ENCODE measurements at regions not wholly inside any gene's neighbourhood (a gene's known extent, or its start where the extent isn't known, plus 50 kb on each side); places are given as distances from the start of the nearest gene placed in this dataset.
A peak's percentile ranks its signal among the peaks of the same experiment; 100 is the strongest.
"Not testable (repeated sequence)": the region's sequence is repeated elsewhere in the genome, so short reads cannot be mapped to it uniquely, and the experiment has no call there.

DNA sequence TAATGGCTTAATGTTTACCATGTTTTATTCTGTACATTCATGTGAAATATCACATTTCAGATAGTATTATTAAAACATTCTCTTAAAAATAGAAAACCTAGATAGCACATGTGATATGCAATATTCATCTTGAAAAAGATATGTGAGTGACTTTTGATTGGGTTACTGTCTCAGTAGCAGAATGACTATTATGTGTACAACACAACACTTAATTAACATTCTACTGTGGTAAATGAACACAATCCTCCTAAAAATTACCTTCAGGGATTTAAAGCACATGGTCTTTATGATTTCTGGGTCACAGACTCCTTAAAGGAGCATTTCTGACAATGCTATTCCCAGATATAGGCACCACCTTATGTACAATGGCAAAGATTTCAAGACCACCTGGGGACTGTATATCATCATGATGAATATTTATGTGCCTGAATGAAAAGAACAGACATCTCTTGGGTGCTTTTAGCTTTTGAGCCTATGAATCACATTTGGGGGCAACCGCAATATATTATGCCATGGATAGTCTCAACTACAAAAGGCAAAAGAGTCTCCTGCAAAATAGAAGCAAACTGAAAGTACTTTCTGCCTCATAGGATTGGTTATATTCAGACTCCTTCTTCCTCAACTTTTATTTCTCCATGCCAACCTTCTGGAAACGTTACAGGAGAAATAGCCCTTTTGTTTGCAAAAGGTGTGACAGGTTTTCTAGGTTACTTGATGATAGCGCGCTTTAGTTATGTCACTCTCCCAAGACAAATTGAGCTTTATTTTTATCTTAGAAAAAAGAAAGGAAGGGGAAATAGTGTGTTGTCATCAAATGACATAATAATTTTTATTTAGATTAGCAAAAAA, 259.0 kb downstream of the CALCRL start (continued):
- no peak for TF ChIP-seq PPARA (CRISPR knock-in tag; IDR thresholded peaks at IDR 0.05; ENCODE audit: borderline replicate concordance)
- no peak for TF ChIP-seq SNAI2 (CRISPR knock-in tag; IDR thresholded peaks at IDR 0.05)
- no peak for TF ChIP-seq ARNTL (CRISPR knock-in tag; IDR thresholded peaks at IDR 0.05; ENCODE audit: borderline replicate concordance, low read depth)
- no peak for TF ChIP-seq ZC3H10 (CRISPR knock-in tag; IDR thresholded peaks at IDR 0.05)

DNA sequence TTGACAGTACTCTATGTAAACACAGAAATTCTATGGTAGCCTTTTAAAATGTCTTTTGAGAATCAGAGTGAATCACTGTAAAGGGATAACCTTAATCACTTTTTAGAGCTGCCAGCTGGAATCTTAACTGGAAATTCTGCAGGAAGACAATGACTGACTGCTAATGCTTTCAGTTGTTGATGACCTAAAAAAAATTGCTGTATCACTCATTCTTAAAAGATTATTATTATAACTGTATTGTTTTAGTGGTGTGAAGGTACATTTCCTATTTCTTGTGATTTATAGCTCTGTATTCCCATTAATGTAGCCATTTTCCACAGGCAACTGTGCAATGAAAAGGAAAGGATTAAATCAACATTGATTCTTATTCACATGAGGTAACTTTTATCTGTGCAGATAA, 260.5 kb downstream of the CALCRL start:
- peak; percentile 14 for TF ChIP-seq ISL1 (CRISPR knock-in tag; IDR thresholded peaks at IDR 0.05)
- TF ChIP-seq, protein P1, sequence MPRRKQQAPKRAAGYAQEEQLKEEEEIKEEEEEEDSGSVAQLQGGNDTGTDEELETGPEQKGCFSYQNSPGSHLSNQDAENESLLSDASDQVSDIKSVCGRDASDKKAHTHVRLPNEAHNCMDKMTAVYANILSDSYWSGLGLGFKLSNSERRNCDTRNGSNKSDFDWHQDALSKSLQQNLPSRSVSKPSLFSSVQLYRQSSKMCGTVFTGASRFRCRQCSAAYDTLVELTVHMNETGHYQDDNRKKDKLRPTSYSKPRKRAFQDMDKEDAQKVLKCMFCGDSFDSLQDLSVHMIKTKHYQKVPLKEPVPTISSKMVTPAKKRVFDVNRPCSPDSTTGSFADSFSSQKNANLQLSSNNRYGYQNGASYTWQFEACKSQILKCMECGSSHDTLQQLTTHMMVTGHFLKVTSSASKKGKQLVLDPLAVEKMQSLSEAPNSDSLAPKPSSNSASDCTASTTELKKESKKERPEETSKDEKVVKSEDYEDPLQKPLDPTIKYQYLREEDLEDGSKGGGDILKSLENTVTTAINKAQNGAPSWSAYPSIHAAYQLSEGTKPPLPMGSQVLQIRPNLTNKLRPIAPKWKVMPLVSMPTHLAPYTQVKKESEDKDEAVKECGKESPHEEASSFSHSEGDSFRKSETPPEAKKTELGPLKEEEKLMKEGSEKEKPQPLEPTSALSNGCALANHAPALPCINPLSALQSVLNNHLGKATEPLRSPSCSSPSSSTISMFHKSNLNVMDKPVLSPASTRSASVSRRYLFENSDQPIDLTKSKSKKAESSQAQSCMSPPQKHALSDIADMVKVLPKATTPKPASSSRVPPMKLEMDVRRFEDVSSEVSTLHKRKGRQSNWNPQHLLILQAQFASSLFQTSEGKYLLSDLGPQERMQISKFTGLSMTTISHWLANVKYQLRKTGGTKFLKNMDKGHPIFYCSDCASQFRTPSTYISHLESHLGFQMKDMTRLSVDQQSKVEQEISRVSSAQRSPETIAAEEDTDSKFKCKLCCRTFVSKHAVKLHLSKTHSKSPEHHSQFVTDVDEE (CRISPR knock-in tag; IDR thresholded peaks at IDR 0.05): no peak
- no peak for ATAC-seq

DNA sequence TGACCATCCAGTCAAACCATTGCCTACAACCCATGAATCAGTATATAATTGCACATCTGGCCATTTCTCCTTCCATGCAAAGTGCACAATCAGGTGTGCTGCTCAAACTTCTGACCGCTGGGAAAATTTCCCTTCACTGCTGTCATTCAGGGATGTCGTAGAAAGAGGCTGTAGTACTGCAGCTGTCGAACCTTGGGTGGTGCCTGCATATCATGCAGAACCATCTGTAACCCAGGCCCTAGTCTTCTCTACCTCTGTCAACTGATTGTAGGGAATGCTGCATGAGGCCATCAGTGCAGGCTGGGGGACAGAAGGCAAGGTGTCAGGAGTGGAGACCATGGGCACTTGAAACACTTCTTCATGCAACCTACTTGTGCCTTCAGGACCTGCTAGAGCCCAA, 267.5 kb downstream of the CALCRL start:
- TF ChIP-seq, protein P1 (CRISPR knock-in tag; IDR thresholded peaks at IDR 0.05): no peak
- no peak for TF ChIP-seq SNAI2 (CRISPR knock-in tag; IDR thresholded peaks at IDR 0.05)
- TF ChIP-seq ZC3H10 (CRISPR knock-in tag; IDR thresholded peaks at IDR 0.05): no peak
- TF ChIP-seq, protein P2, sequence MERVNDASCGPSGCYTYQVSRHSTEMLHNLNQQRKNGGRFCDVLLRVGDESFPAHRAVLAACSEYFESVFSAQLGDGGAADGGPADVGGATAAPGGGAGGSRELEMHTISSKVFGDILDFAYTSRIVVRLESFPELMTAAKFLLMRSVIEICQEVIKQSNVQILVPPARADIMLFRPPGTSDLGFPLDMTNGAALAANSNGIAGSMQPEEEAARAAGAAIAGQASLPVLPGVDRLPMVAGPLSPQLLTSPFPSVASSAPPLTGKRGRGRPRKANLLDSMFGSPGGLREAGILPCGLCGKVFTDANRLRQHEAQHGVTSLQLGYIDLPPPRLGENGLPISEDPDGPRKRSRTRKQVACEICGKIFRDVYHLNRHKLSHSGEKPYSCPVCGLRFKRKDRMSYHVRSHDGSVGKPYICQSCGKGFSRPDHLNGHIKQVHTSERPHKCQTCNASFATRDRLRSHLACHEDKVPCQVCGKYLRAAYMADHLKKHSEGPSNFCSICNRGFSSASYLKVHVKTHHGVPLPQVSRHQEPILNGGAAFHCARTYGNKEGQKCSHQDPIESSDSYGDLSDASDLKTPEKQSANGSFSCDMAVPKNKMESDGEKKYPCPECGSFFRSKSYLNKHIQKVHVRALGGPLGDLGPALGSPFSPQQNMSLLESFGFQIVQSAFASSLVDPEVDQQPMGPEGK (CRISPR knock-in tag; IDR thresholded peaks at IDR 0.05; ENCODE audit: borderline replicate concordance): no peak
- ATAC-seq: no peak

DNA sequence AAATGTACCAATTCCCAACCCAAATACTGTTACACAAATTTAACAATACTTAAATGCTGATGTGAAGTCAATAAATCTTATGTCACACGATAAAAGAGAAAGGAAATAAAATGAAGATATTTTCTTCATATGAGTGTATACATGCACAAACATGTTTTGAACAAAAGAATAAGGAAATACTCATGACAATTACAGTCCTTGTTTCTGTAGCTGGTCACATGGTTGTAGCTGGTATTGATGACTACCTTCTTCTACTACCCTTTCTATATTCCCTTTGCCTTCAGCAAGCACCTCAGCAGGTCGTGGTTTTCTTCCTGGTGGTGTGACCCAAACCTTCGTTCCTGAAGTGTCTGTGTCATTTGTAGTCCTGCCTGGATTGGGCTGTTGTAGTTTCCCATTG, 269.2 kb downstream of the CALCRL start:
- not testable (repeated sequence) for ATAC-seq

DNA sequence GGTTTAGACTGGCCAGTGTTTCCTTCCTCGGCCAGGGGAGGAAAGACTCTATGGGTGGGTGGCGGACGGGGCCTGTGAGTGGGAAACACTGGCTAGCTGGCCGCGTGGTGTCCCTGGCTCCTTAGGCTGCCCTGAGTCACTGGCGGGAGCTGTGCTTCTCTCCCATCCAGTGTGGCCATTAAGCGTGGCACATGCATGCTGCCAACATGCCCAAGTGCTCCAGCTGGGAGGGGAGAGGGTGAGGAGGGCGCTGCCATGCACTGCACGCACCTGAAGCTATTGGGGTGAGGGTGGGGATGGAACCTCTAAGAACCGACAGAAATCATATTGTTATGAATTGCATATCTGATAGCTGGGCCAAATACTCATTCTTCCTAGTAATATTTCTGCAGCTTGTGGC, 270.8 kb downstream of the CALCRL start:
- TF ChIP-seq ISL1 (CRISPR knock-in tag; IDR thresholded peaks at IDR 0.05): no peak
- no peak for ATAC-seq

DNA sequence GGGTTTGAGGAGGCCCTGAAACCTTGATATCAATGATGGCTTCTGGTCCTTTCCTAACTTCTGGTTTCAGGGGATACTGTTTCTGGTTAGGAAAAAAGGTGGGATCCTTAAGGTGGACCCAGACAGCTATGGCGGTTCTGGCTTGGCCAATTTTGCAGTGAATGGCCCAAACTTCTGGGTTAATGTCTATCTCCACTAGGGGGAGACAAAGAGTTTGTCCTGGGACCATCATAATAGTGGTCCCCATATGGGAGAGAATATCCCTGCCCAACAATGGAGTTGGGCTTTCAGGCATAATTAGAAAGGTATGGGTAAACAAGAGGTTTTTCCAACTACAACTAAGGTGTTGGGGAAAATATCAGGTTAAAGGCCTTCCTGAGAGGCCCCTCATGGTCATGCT, 273.5 kb downstream of the CALCRL start:
- ATAC-seq: peak; percentile 41; the same call in 1 of the 3 replicates
- no peak for TF ChIP-seq ZFP30 (CRISPR knock-in tag; IDR thresholded peaks at IDR 0.05)
- TF ChIP-seq, protein P3, sequence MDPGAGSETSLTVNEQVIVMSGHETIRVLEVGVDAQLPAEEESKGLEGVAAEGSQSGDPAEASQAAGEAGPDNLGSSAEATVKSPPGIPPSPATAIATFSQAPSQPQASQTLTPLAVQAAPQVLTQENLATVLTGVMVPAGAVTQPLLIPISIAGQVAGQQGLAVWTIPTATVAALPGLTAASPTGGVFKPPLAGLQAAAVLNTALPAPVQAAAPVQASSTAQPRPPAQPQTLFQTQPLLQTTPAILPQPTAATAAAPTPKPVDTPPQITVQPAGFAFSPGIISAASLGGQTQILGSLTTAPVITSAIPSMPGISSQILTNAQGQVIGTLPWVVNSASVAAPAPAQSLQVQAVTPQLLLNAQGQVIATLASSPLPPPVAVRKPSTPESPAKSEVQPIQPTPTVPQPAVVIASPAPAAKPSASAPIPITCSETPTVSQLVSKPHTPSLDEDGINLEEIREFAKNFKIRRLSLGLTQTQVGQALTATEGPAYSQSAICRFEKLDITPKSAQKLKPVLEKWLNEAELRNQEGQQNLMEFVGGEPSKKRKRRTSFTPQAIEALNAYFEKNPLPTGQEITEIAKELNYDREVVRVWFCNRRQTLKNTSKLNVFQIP (CRISPR knock-in tag; IDR thresholded peaks at IDR 0.05; ENCODE audit: borderline replicate concordance, low read depth): no peak
- no peak for TF ChIP-seq ESRRG (CRISPR knock-in tag; IDR thresholded peaks at IDR 0.05)

DNA sequence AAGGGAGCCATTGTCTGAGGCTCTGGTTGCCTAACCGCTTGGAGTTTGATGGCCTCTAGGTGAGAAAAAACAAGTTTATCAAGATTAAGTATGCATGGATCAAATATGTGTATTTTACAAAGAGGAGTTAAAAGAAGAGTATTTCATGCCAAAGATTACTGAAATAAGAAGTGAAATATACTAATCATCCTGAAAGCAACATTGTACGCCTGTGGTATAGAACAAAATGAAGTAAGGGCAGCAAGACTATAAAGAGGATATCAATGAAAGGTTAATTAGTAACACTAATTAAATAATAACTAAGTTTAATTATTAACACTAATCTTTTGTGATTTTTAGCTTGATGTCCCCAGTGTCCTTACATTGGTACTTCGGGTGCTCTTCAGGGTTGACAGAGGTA, 276.7 kb downstream of the CALCRL start:
- ATAC-seq: no peak
- TF ChIP-seq ZFP30 (CRISPR knock-in tag; IDR thresholded peaks at IDR 0.05) (no peak), OSR1 (CRISPR knock-in tag; IDR thresholded peaks at IDR 0.05) (no peak), PPARA (CRISPR knock-in tag; IDR thresholded peaks at IDR 0.05; ENCODE audit: borderline replicate concordance) (no peak), ISL1 (CRISPR knock-in tag; IDR thresholded peaks at IDR 0.05) (no peak), CSDC2 (CRISPR knock-in tag; IDR thresholded peaks at IDR 0.05) (no peak), BACH2 (CRISPR knock-in tag; IDR thresholded peaks at IDR 0.05; ENCODE audit: borderline replicate concordance) (no peak), ARNTL (CRISPR knock-in tag; IDR thresholded peaks at IDR 0.05; ENCODE audit: borderline replicate concordance, low read depth) (no peak), ZC3H10 (CRISPR knock-in tag; IDR thresholded peaks at IDR 0.05) (no peak)
- TF ChIP-seq, protein P1 (CRISPR knock-in tag; IDR thresholded peaks at IDR 0.05): no peak
- TF ChIP-seq, protein P4, sequence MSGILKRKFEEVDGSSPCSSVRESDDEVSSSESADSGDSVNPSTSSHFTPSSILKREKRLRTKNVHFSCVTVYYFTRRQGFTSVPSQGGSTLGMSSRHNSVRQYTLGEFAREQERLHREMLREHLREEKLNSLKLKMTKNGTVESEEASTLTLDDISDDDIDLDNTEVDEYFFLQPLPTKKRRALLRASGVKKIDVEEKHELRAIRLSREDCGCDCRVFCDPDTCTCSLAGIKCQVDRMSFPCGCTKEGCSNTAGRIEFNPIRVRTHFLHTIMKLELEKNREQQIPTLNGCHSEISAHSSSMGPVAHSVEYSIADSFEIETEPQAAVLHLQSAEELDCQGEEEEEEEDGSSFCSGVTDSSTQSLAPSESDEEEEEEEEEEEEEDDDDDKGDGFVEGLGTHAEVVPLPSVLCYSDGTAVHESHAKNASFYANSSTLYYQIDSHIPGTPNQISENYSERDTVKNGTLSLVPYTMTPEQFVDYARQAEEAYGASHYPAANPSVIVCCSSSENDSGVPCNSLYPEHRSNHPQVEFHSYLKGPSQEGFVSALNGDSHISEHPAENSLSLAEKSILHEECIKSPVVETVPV (CRISPR knock-in tag; IDR thresholded peaks at IDR 0.05): no peak

Data from SK-N-SH treated with all-trans-retinoic acid at 6 μM for 48 hours (cell line).